ENCODE measurements at regions not wholly inside any gene's neighbourhood (a gene's known extent, or its start where the extent isn't known, plus 50 kb on each side); places are given as distances from the start of the nearest gene placed in this dataset.
A peak's percentile ranks its signal among the peaks of the same experiment; 100 is the strongest.

DNA sequence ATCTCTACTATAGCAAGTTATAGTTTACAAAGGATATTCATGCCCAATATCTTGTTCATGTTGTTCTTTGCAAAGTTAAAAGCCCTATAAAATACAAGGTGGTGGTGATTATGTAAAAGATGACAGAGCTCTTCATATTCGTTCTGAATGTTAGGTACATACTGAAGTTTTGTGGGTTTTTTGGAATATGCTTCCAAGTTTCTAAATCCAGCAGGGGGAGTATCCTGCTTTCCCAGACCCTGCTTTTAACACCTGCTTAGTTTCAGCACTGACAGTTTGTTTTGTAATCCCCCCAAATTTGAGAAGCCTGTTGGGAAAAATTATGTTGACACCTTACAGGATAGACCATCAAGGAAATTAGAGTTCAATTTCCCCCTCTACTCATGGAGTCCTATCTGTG, 438.3 kb downstream of the SH3GL2 start:
- Histone ChIP-seq H3K9ac (ENCODE audit: low read depth in 1 of 2, low read length in 2 of 2) (no peak overlapping the region), H3K36me3 (ENCODE audit: control insufficient read depth in 2 of 2, insufficient read depth in 2 of 2, low read length in 2 of 2) (no peaks in the 10 kb centered on the region), H3K9me3 (ENCODE audit: control insufficient read depth in 2 of 2, low read length in 2 of 2) (peaks cover 6 to 9% of the 10 kb centered on the region in 2 donors), H3K4me3 (ENCODE audit: low read length in 2 of 2) (no peak overlapping the region), H3K27me3 (ENCODE audit: control insufficient read depth in 2 of 2, insufficient read depth in 2 of 2, low read length in 2 of 2) (no peaks in the 10 kb centered on the region), H3K27ac (ENCODE audit: low read depth in 2 of 2, low read length in 2 of 2) (no peak overlapping the region), H3K4me1 (ENCODE audit: control insufficient read depth in 2 of 2, insufficient read depth in 2 of 2, low read length in 2 of 2) (peaks cover 2 to 12% of the 10 kb centered on the region in 2 donors)

DNA sequence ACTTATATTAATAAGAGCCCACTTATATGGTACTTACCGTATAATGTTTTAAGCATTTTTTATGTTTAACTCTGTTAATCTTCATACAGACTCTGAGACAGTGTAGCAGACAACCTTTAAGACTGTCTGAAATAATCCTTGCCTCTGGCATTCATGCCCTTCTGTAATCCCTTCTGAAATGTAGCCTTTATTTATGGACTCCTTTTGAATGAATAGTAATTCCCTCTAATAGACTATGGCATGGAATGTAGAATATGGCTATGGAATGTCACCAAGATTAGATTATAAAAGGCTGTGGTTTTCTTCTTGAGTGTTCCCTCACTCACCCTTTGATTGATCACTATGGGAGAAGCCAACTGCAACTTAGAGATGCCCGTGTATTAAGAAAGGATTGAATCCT, 439.4 kb downstream of the SH3GL2 start:
- no peak overlapping the region for H3K9ac ChIP-seq (ENCODE audit: low read depth in 1 of 2, low read length in 2 of 2)
- peak overlapping the region in 1 of 2 donors; percentile 41 for H3K27ac ChIP-seq (ENCODE audit: low read depth in 2 of 2, low read length in 2 of 2)
- H3K4me3 ChIP-seq (ENCODE audit: low read length in 2 of 2), result no peak overlapping the region
- no peaks in the 10 kb centered on the region for H3K36me3 ChIP-seq (ENCODE audit: control insufficient read depth in 2 of 2, insufficient read depth in 2 of 2, low read length in 2 of 2)
- H3K9me3 ChIP-seq (ENCODE audit: control insufficient read depth in 2 of 2, low read length in 2 of 2), result peaks cover 6 to 9% of the 10 kb centered on the region in 2 donors
- no peaks in the 10 kb centered on the region for H3K27me3 ChIP-seq (ENCODE audit: control insufficient read depth in 2 of 2, insufficient read depth in 2 of 2, low read length in 2 of 2)
- peaks cover 2 to 12% of the 10 kb centered on the region in 2 donors for H3K4me1 ChIP-seq (ENCODE audit: control insufficient read depth in 2 of 2, insufficient read depth in 2 of 2, low read length in 2 of 2)

DNA sequence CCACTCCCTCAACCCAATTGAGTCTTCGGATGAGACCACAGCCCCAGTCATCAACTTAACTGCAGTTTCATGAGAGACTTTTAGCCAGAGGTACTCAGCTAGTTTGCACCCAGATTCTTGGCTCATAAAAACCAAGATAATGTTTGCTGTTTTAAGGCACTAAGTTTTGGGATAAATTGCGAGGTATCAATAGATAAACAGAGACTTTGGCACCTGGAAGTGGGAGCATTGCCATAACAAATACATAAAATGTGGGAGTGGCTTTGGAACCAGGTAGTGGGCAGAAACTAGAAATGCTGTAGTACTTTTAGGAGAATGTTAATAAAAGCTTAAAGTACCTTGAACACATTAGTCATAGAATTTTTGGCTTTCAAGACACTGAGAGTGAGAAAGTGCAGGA, 439.8 kb downstream of the SH3GL2 start:
- no peak overlapping the region for H3K9ac ChIP-seq (ENCODE audit: low read depth in 1 of 2, low read length in 2 of 2)
- H3K27ac ChIP-seq (ENCODE audit: low read depth in 2 of 2, low read length in 2 of 2), result peak overlapping the region in 1 of 2 donors; percentile 41
- H3K4me1 ChIP-seq (ENCODE audit: control insufficient read depth in 2 of 2, insufficient read depth in 2 of 2, low read length in 2 of 2), result peaks cover 2 to 12% of the 10 kb centered on the region in 2 donors

DNA sequence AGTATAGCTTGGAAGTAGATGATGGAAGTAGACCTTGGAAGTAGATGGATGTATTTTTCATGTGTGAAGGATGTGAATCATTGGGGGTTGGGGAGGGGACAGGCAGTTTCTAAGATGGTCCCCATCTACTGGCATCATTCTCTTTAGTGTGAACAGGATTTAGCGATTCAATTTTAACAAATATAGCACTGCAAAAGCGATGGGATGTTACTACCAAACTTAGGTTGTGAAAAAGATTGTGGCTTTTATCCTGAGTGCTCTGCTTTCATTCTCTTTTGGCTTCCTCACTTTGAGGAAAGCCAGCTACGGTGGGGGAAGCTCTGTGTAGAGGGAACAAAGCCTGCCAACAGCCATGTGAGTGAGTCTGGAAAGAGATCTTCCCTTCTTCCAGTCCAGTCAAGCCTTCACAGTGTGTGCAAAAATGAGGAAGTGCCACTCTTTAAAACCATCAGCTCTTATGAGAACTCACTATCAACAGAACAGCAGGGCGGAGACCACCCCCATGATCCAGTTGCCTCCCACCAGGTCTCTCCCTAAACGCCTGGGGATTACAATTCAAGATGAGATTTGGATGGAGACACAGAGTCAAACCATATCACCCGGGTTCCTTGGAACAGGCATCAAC, 441.4 kb downstream of the SH3GL2 start:
- no peak overlapping the region for H3K27ac ChIP-seq (ENCODE audit: low read depth in 2 of 2, low read length in 2 of 2)
- no peak overlapping the region for H3K4me3 ChIP-seq (ENCODE audit: low read length in 2 of 2)
- peaks cover 6 to 9% of the 10 kb centered on the region in 2 donors for H3K9me3 ChIP-seq (ENCODE audit: control insufficient read depth in 2 of 2, low read length in 2 of 2)
- no peaks in the 10 kb centered on the region for H3K27me3 ChIP-seq (ENCODE audit: control insufficient read depth in 2 of 2, insufficient read depth in 2 of 2, low read length in 2 of 2)
- no peaks in the 10 kb centered on the region for H3K36me3 ChIP-seq (ENCODE audit: control insufficient read depth in 2 of 2, insufficient read depth in 2 of 2, low read length in 2 of 2)
- no peak overlapping the region for H3K9ac ChIP-seq (ENCODE audit: low read depth in 1 of 2, low read length in 2 of 2)
- peaks cover 2 to 12% of the 10 kb centered on the region in 2 donors for H3K4me1 ChIP-seq (ENCODE audit: control insufficient read depth in 2 of 2, insufficient read depth in 2 of 2, low read length in 2 of 2)

More for the DNA sequence above, 439.8 kb downstream of the SH3GL2 start:
- Histone ChIP-seq H3K36me3 (ENCODE audit: control insufficient read depth in 2 of 2, insufficient read depth in 2 of 2, low read length in 2 of 2) (no peaks in the 10 kb centered on the region), H3K27me3 (ENCODE audit: control insufficient read depth in 2 of 2, insufficient read depth in 2 of 2, low read length in 2 of 2) (no peaks in the 10 kb centered on the region), H3K4me3 (ENCODE audit: low read length in 2 of 2) (no peak overlapping the region), H3K9me3 (ENCODE audit: control insufficient read depth in 2 of 2, low read length in 2 of 2) (peaks cover 6 to 9% of the 10 kb centered on the region in 2 donors)

DNA sequence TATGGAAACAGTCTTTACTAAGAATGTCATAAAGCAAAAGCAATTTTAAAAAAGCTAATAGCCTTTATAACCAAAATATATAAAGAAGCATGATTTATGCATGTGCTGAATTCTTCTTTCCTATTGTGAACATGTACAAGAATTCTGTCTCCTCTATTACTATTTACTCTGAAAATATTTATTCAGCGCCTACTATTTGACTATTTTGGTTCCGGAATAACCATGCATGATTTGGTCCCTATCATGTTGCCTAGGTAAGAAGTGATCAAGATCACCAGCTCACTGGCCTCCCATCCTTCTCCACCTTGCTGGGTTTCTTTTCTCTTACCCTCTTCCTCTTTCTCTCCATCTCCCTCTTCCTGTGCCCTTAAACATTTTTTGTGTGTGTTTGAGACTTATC, 443.8 kb downstream of the SH3GL2 start:
- Histone ChIP-seq H3K9me3 (ENCODE audit: control insufficient read depth in 2 of 2, low read length in 2 of 2) (peaks cover 3 to 9% of the 10 kb centered on the region in 2 donors), H3K36me3 (ENCODE audit: control insufficient read depth in 2 of 2, insufficient read depth in 2 of 2, low read length in 2 of 2) (no peaks in the 10 kb centered on the region), H3K27ac (ENCODE audit: low read depth in 2 of 2, low read length in 2 of 2) (no peak overlapping the region)

DNA sequence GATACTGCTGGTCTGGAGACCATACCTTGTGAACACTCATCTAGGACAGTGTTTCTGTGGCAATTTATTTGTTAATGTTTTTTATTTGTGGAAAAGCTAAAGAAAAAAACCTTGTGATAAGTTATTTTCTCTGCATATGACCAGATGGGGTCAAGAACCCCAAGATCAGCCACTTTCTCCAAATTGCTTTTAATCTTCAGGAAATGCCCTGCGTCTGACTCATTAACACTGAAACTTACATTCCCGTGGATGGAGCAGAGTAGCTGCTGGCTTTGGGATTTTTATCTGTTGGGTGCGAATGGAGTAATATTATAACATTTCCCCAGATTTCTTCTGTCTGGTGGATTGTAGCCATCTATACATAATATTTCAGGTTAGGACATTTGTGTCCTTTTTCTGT, 444.5 kb downstream of the SH3GL2 start:
- H3K4me1 ChIP-seq (ENCODE audit: control insufficient read depth in 2 of 2, insufficient read depth in 2 of 2, low read length in 2 of 2), result peaks cover 2 to 9% of the 10 kb centered on the region in 2 donors
- no peaks in the 10 kb centered on the region for H3K27me3 ChIP-seq (ENCODE audit: control insufficient read depth in 2 of 2, insufficient read depth in 2 of 2, low read length in 2 of 2)
- H3K27ac ChIP-seq (ENCODE audit: low read depth in 2 of 2, low read length in 2 of 2), result no peak overlapping the region
- H3K9ac ChIP-seq (ENCODE audit: low read depth in 1 of 2, low read length in 2 of 2), result no peak overlapping the region
- no peaks in the 10 kb centered on the region for H3K36me3 ChIP-seq (ENCODE audit: control insufficient read depth in 2 of 2, insufficient read depth in 2 of 2, low read length in 2 of 2)
- H3K4me3 ChIP-seq (ENCODE audit: low read length in 2 of 2), result no peak overlapping the region
- H3K9me3 ChIP-seq (ENCODE audit: control insufficient read depth in 2 of 2, low read length in 2 of 2), result peaks cover 2 to 4% of the 10 kb centered on the region in 2 donors

More for the DNA sequence above, 443.8 kb downstream of the SH3GL2 start:
- H3K4me1 ChIP-seq (ENCODE audit: control insufficient read depth in 2 of 2, insufficient read depth in 2 of 2, low read length in 2 of 2), result peaks cover 2 to 12% of the 10 kb centered on the region in 2 donors
- H3K9ac ChIP-seq (ENCODE audit: low read depth in 1 of 2, low read length in 2 of 2), result no peak overlapping the region
- H3K4me3 ChIP-seq (ENCODE audit: low read length in 2 of 2), result no peak overlapping the region
- H3K27me3 ChIP-seq (ENCODE audit: control insufficient read depth in 2 of 2, insufficient read depth in 2 of 2, low read length in 2 of 2), result no peaks in the 10 kb centered on the region

DNA sequence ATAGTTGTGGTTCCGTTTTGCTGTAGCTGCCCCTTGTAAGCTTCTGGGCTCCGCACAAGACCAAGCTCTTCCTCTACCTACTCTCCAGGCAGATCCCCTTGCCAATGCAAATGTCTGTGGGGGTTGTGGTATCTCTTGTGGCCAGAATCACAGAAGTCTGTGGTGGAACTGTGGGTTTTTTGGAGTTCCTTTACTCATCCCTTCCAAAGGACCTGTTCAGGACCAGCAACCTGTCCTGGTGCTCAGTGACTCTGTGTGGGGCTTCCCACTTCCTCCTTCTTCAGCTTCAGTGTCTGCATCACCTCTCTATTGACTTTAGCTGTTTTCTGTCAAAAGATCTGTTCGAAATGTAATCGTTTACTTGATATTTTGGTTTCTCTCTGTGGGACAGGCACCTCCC, 441.3 kb upstream of the ADAMTSL1 start:
- Histone ChIP-seq H3K4me1 (ENCODE audit: control insufficient read depth in 2 of 2, insufficient read depth in 2 of 2, low read length in 2 of 2) (no peaks in the 10 kb centered on the region), H3K9me3 (ENCODE audit: control insufficient read depth in 2 of 2, low read length in 2 of 2) (no peaks in the 10 kb centered on the region), H3K27me3 (ENCODE audit: control insufficient read depth in 2 of 2, insufficient read depth in 2 of 2, low read length in 2 of 2) (no peaks in the 10 kb centered on the region), H3K9ac (ENCODE audit: low read depth in 1 of 2, low read length in 2 of 2) (no peak overlapping the region), H3K27ac (ENCODE audit: low read depth in 2 of 2, low read length in 2 of 2) (no peak overlapping the region), H3K4me3 (ENCODE audit: low read length in 2 of 2) (no peak overlapping the region), H3K36me3 (ENCODE audit: control insufficient read depth in 2 of 2, insufficient read depth in 2 of 2, low read length in 2 of 2) (no peaks in the 10 kb centered on the region)

DNA sequence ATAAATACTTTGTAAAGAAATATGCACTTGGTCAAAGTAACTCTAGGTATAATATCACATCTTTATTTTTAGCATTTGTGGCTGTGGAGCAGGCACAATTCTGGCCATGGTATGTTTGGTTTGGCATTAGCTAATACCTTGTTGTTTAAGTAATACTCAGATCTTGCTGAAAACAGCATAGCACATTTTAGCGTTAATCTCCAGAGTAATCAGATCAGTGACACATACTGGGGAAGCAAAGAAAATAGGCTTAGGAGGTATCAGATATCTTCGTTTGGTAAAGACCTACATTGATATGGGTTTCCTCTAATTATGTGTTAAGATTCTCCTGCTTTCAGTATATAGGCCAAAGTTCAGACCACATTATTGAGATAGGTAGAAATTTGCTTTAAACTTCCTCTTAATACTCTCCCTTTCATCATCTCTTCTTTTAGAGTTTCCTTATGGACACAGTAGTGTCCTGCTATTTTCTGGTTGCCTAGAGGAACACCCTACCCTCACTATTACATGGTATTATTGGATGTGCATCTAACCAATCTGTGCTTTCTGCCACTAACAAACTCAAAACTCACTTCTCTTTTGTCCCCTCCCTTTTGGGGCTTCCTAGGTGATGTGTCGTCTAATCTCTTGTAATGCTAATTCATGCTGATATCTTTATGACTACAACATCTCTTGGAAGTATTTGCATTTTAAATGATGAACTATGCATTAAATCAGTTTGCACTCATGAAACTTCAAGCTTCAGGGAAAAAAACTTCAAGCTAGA, 437.3 kb upstream of the ADAMTSL1 start:
- no peak overlapping the region for H3K27ac ChIP-seq (ENCODE audit: low read depth in 2 of 2, low read length in 2 of 2)
- H3K4me3 ChIP-seq (ENCODE audit: low read length in 2 of 2), result no peak overlapping the region
- H3K9me3 ChIP-seq (ENCODE audit: control insufficient read depth in 2 of 2, low read length in 2 of 2), result no peaks in the 10 kb centered on the region
- H3K9ac ChIP-seq (ENCODE audit: low read depth in 1 of 2, low read length in 2 of 2), result no peak overlapping the region
- H3K27me3 ChIP-seq (ENCODE audit: control insufficient read depth in 2 of 2, insufficient read depth in 2 of 2, low read length in 2 of 2), result no peaks in the 10 kb centered on the region
- H3K4me1 ChIP-seq (ENCODE audit: control insufficient read depth in 2 of 2, insufficient read depth in 2 of 2, low read length in 2 of 2), result no peaks in the 10 kb centered on the region
- H3K36me3 ChIP-seq (ENCODE audit: control insufficient read depth in 2 of 2, insufficient read depth in 2 of 2, low read length in 2 of 2), result no peaks in the 10 kb centered on the region

DNA sequence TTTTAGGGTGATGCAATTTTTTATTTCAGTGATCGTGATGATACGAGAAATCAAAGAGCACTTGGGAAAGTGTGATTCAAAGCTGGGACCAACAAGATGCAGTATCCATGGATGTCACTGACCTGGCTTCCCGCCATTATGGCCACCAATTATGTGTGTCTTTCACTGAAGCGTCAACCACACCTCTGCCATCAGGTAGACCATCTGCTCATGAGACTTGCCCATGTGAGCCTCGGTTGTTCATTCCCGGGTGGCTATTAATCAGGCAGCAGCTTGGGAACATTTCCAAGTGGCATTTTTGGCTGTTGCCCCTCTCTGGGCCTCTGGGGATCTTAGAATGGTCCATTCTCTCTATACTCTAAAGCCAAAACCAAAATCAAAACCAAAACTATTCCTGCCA, 436.0 kb upstream of the ADAMTSL1 start:
- Histone ChIP-seq H3K9me3 (ENCODE audit: control insufficient read depth in 2 of 2, low read length in 2 of 2) (no peaks in the 10 kb centered on the region), H3K4me3 (ENCODE audit: low read length in 2 of 2) (no peak overlapping the region), H3K4me1 (ENCODE audit: control insufficient read depth in 2 of 2, insufficient read depth in 2 of 2, low read length in 2 of 2) (no peaks in the 10 kb centered on the region), H3K27ac (ENCODE audit: low read depth in 2 of 2, low read length in 2 of 2) (no peak overlapping the region), H3K27me3 (ENCODE audit: control insufficient read depth in 2 of 2, insufficient read depth in 2 of 2, low read length in 2 of 2) (no peaks in the 10 kb centered on the region), H3K36me3 (ENCODE audit: control insufficient read depth in 2 of 2, insufficient read depth in 2 of 2, low read length in 2 of 2) (no peaks in the 10 kb centered on the region), H3K9ac (ENCODE audit: low read depth in 1 of 2, low read length in 2 of 2) (no peak overlapping the region)

DNA sequence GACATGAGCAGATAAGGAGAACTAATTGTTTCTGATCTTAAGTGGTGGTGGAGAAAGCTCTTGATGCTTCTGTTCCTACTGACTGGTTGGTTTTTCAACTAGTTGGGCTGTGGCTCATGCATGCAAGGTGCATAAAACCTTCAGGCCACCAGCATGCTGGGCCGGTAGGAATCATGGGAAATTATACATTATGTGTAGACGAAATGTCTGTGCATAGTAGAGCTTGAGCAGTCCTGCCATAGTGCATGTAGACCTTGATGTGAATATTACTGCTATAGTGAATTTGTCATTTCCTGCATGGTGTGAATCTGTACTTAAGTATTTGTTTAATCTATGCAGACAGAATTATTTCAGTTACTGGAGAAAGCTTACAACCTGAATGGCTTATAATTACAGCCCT, 433.6 kb upstream of the ADAMTSL1 start:
- Histone ChIP-seq H3K27ac (ENCODE audit: low read depth in 2 of 2, low read length in 2 of 2) (no peak overlapping the region), H3K9me3 (ENCODE audit: control insufficient read depth in 2 of 2, low read length in 2 of 2) (no peaks in the 10 kb centered on the region), H3K27me3 (ENCODE audit: control insufficient read depth in 2 of 2, insufficient read depth in 2 of 2, low read length in 2 of 2) (no peaks in the 10 kb centered on the region), H3K4me3 (ENCODE audit: low read length in 2 of 2) (no peak overlapping the region), H3K9ac (ENCODE audit: low read depth in 1 of 2, low read length in 2 of 2) (no peak overlapping the region), H3K36me3 (ENCODE audit: control insufficient read depth in 2 of 2, insufficient read depth in 2 of 2, low read length in 2 of 2) (no peaks in the 10 kb centered on the region), H3K4me1 (ENCODE audit: control insufficient read depth in 2 of 2, insufficient read depth in 2 of 2, low read length in 2 of 2) (no peaks in the 10 kb centered on the region)

Measured in mucosa of rectum (tissue), 2 donors.